OCI-LY1 (cell line): ENCODE measurements at regions not wholly inside any gene's neighbourhood (a gene's known extent, or its start where the extent isn't known, plus 50 kb on each side); places are given as distances from the start of the nearest gene placed in this dataset.
"Not testable (repeated sequence)": the region's sequence is repeated elsewhere in the genome, so short reads cannot be mapped to it uniquely, and the experiment has no call there.

ENCODE experiments used
- CTCF ChIP-seq: fragments of 200-600 bp; sonication (generic), shearing (Covaris generic); IDR thresholded peaks from 2 replicates; pipeline ENCODE4 v1.5.1; 2017; ENCODE audit warnings: mild to moderate bottlenecking, antibody characterized with exemption, low read length, moderate library complexity, mixed read lengths
- EZH2 ChIP-seq: fragments of 200-600 bp; sonication (generic), shearing (Covaris generic); IDR thresholded peaks from 2 replicates; pipeline ENCODE4 v1.8.0; 2017; ENCODE audit warnings: borderline replicate concordance, mixed run types, mild to moderate bottlenecking, antibody characterized with exemption, low read length, moderate library complexity, mixed read lengths

GRCh38 chr5:20825951-20826350 is 838.0 kb upstream of the CDH18 start:
- not testable (repeated sequence) for TF ChIP-seq CTCF, EZH2
